PC-9 (cell line): ENCODE measurements at regions not wholly inside any gene's neighbourhood (a gene's known extent, or its start where the extent isn't known, plus 50 kb on each side); places are given as distances from the start of the nearest gene placed in this dataset.

ENCODE experiments used
- EZH2 ChIP-seq: fragments of 200-600 bp; sonication (generic); IDR thresholded peaks from 2 replicates; pipeline ENCODE4 v1.8.0; 2017; ENCODE audit warnings: antibody characterized with exemption, low read depth
- TF ChIP-seq, protein P1 (sequence below): fragments of 200-600 bp; sonication (generic); conservative IDR thresholded peaks from 2 replicates; pipeline ENCODE4 v1.6.1; 2017; ENCODE audit warnings: mixed run types, antibody characterized with exemption, mild to moderate bottlenecking, moderate library complexity

DNA sequence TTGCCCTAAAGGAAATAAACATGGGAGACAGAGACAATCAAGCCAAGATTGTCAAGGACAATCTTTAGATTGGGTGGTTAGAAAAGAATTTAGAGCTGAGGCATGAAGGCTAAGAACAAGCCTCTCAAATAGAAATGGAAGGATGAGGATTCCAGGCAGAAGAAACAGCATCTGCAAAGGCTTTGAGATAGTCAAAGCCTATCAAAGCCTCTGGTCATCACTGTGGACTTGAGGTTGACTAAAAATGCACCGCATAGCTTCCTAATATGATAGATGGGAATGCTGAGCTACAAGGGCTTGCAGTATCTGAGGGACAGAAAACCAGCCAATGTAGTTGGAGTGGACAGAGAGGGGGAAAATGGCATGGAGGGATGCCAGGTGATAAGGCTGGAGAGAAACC, 109.8 kb upstream of the FAM20A start:
- TF ChIP-seq, protein P1, sequence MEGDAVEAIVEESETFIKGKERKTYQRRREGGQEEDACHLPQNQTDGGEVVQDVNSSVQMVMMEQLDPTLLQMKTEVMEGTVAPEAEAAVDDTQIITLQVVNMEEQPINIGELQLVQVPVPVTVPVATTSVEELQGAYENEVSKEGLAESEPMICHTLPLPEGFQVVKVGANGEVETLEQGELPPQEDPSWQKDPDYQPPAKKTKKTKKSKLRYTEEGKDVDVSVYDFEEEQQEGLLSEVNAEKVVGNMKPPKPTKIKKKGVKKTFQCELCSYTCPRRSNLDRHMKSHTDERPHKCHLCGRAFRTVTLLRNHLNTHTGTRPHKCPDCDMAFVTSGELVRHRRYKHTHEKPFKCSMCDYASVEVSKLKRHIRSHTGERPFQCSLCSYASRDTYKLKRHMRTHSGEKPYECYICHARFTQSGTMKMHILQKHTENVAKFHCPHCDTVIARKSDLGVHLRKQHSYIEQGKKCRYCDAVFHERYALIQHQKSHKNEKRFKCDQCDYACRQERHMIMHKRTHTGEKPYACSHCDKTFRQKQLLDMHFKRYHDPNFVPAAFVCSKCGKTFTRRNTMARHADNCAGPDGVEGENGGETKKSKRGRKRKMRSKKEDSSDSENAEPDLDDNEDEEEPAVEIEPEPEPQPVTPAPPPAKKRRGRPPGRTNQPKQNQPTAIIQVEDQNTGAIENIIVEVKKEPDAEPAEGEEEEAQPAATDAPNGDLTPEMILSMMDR: no peak
- TF ChIP-seq EZH2: no peak
